Psoas muscle (tissue), 7 donors: ENCODE measurements at regions not wholly inside any gene's neighbourhood (a gene's known extent, or its start where the extent isn't known, plus 50 kb on each side); places are given as distances from the start of the nearest gene placed in this dataset.

Experiments
- ATAC-seq, 4 donors: fragments of 200-7000 bp; cut with Tn5 transposase; one replicate each; pipeline ENCODE4 v1.9.1; 2020; ENCODE audit warnings: moderate library complexity in 3 of 4, mild to moderate bottlenecking in 2 of 4
- DNase-seq, 2 donors: peaks; one replicate each; pipeline ENCODE4 v3.0.0-alpha.2; 2020
- H3K27ac ChIP-seq: fragments of 200-600 bp; one replicate; pipeline ENCODE4 v1.8.0; 2022
- H3K27me3 ChIP-seq, 3 donors: fragments of 200-600 bp in 1 of 3; one replicate each; pipeline versions ENCODE4 v1.6.1 to v1.8.0; 2013 to 2022; ENCODE audit warnings: low read length in 2 of 3, mild to moderate bottlenecking in 2 of 3, moderate library complexity in 1 of 3; ENCODE audit not compliant: insufficient read depth in 3 of 3
- H3K36me3 ChIP-seq, 2 donors: fragments of 200-600 bp in 1 of 2; one replicate each; pipeline versions ENCODE4 v1.6.1 to v1.8.0; 2013 to 2022; ENCODE audit warnings: low read depth in 1 of 2, mild to moderate bottlenecking in 1 of 2, moderate library complexity in 1 of 2; ENCODE audit not compliant: insufficient read depth in 1 of 2
- H3K4me1 ChIP-seq: fragments of 200-600 bp; one replicate; pipeline ENCODE4 v1.8.0; 2022
- H3K4me3 ChIP-seq: fragments of 200-600 bp; one replicate; pipeline ENCODE4 v1.8.0; 2022; ENCODE audit warnings: mild to moderate bottlenecking
- H3K9me3 ChIP-seq: fragments of 200-600 bp; one replicate; pipeline ENCODE4 v1.8.0; 2022
- WGBS, 3 donors: extraction: QIAGEN DNeasy Blood & Tissue Kit; methylation state at CpG; one replicate each; pipeline versions ENCODE4 v1.1.6 to v1.1.7; 2013; 5-methylcytosine and 5-hydroxymethylcytosine counted together
- intact Hi-C, 2 donors: fragments of 100-400 bp; cut with DNase I; formaldehyde crosslinking; loops; one replicate each; pipeline versions ENCODE4 v1.11.0 to v1.14.2; 2022
- TF ChIP-seq, protein P1 (sequence below): fragments of 200-600 bp; IDR thresholded peaks from one replicate; pipeline ENCODE4 v1.8.0; 2022; ENCODE audit warnings: antibody characterized with exemption
- donor health status: healthy with polysubstance abuse.
- donor health status: DM: no; HTN: no; CAD: no; lungs with moderate emphysema.
- donor health status: Bipolar disorder and iron deficiency.
- donor health status: healthy.
- donor health status: DM: yes; HTN: yes; CAD: no.
- donor health status: DM: no; HTN: no; CAD: no.
- donor health status: DM: yes; HTN: yes; CAD: no.

DNA sequence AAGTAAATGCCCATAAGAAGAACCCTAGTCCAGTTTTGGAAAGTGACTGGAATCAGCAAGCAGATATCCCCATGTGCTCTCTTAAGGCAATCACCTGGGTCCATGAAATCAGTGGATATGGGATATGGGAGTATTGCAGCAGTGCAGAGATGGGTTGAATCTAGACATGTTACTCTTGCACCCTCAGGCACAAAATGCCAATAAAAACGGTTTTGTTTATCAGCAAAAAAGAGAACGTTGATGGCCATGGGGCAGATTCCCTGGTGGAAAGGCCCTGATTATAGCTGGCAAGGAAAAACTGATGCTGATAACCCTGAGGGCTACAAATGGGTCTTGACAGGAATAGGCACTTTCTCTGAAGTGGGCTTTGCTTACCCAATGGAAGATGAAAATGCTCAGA lies 380.2 kb upstream of the SEMA6D start:
- ATAC-seq (no peak), DNase-seq (no peak)
- Histone ChIP-seq H3K27ac (no peak overlapping the region), H3K4me3 (no peak overlapping the region), H3K27me3 (no peaks in the 10 kb centered on the region), H3K9me3 (no peaks in the 10 kb centered on the region), H3K4me1 (peaks cover 14% of the 10 kb centered on the region), H3K36me3 (no peaks in the 10 kb centered on the region)
- WGBS, 3 donors = 78 to 87% (median 85%) methylated on average over 2 of the region's 2 CpGs
- TF ChIP-seq, protein P1, sequence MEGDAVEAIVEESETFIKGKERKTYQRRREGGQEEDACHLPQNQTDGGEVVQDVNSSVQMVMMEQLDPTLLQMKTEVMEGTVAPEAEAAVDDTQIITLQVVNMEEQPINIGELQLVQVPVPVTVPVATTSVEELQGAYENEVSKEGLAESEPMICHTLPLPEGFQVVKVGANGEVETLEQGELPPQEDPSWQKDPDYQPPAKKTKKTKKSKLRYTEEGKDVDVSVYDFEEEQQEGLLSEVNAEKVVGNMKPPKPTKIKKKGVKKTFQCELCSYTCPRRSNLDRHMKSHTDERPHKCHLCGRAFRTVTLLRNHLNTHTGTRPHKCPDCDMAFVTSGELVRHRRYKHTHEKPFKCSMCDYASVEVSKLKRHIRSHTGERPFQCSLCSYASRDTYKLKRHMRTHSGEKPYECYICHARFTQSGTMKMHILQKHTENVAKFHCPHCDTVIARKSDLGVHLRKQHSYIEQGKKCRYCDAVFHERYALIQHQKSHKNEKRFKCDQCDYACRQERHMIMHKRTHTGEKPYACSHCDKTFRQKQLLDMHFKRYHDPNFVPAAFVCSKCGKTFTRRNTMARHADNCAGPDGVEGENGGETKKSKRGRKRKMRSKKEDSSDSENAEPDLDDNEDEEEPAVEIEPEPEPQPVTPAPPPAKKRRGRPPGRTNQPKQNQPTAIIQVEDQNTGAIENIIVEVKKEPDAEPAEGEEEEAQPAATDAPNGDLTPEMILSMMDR = no peak
- intact Hi-C loops = no loop called here

DNA sequence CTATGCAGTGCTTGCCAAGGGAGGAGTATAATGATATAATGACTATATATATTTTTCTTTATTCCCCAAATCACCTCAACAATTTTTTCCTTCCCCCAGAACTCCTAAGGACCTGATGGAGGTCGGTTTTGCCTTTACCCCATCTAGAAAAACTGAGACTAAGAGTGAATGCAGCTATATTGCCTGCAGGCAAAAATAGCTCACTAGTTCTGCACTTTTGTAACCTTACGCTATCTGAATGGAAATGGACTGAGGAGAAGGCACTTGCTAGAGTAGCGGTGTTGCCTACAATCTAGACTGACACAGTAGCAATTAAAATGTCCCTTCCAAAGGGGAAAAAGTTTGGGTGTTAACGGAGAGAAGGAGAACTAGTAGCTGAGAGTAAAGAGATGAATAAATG lies 379.5 kb upstream of the SEMA6D start:
- TF ChIP-seq, protein P1 = no peak
- peaks cover 8% of the 10 kb centered on the region for H3K4me1 ChIP-seq
- H3K9me3 ChIP-seq = no peaks in the 10 kb centered on the region
- intact Hi-C loops = no loop called here
- no peak overlapping the region for H3K4me3 ChIP-seq
- H3K27ac ChIP-seq = no peak overlapping the region
- WGBS, 3 donors = 80 to 85% (median 85%) methylated on average over 4 of the region's 4 CpGs
- no peak for ATAC-seq
- no peaks in the 10 kb centered on the region for H3K36me3 ChIP-seq
- DNase-seq = no peak
- H3K27me3 ChIP-seq = no peaks in the 10 kb centered on the region

DNA sequence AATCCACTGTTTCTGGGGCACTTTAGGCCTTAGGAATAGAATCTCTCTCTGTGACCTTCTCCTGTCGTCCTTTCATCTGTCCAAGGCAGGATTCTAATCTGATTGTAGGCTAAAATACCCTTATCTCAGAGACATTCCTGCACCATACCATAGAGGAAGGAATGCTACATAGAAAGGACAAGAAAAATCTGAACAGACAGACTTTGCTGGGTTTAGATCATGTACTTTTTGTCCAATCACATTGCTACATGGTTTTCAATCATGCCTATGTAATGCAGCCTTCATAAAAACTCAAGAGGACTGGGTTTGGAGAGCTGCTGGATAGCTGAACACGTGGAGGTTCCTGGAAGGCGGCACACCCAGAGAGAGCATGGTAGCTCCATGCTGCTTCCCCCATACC lies 378.5 kb upstream of the SEMA6D start:
- DNase-seq (no peak), ATAC-seq (no peak)
- TF ChIP-seq, protein P1 = no peak
- H3K27me3 ChIP-seq = no peaks in the 10 kb centered on the region
- no peaks in the 10 kb centered on the region for H3K9me3 ChIP-seq
- no peak overlapping the region for H3K4me3 ChIP-seq
- H3K27ac ChIP-seq = no peak overlapping the region
- H3K36me3 ChIP-seq = no peaks in the 10 kb centered on the region
- no peaks in the 10 kb centered on the region for H3K4me1 ChIP-seq
- intact Hi-C loops = no loop called here
- 73 to 88% (median 86%) methylated on average over 3 of the region's 3 CpGs for WGBS, 3 donors

DNA sequence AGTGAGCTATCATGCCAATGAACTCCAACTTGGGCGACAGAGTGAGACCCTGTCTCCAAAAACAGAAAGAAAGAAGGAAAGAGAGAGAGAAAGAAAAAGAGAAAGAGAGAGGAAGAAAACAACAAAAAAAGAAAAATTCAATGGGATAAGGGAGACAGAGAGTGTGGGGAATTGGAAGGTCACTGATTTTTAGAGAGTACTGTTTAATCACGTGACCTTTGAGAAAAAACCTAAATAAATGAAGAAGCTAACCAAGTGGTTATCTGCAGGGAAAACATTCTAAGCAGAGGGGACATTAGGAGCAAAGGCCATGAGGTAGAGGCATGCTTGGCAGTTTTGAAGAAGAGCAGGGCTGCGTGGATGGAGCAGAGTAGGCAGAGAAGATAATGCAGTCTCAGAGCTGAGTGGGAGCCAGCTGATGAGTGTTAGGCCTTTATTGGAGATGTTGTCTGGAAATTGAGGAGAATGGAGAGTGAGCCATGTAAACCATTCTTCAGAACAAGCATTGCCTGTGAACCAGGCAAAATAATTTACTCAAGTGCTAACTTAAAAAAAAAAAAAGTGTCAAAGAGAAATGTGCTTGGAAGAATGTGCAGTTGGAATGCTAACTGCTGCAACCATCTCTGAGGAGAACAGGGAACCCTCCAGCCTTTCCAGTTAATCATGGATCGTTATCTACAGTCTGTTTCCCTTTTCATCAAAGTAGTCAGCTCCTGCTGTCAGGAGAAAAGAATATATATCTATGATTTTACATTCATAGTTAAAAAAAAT lies 377.3 kb upstream of the SEMA6D start:
- H3K36me3 ChIP-seq = no peaks in the 10 kb centered on the region
- no peaks in the 10 kb centered on the region for H3K4me1 ChIP-seq
- H3K9me3 ChIP-seq = no peaks in the 10 kb centered on the region
- DNase-seq = no peak
- H3K27me3 ChIP-seq = no peaks in the 10 kb centered on the region
- no peak for ATAC-seq
- TF ChIP-seq, protein P1 = no peak
- 85 to 95% (median 87%) methylated on average over 4 of the region's 4 CpGs for WGBS, 3 donors
- no peak overlapping the region for H3K27ac ChIP-seq
- intact Hi-C loops = no loop called here
- H3K4me3 ChIP-seq = no peak overlapping the region

DNA sequence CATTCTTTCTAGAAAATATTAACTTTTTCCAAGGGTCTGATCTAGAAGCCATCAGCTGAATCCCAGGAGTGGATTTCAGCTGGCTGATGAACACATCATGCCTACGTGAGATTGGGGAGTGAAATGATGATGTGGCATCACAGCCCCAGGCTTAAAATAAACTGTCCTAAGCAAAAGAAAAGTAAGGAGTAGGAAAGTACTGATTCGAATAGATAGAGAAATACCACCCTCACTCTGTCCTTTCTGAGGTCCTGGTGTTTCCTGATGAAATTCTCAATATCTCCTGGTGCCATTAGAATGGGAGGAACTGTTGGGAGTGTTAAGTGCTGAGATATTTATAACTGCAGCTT lies 376.8 kb upstream of the SEMA6D start:
- TF ChIP-seq, protein P1 = no peak
- intact Hi-C loops = no loop called here
- Histone ChIP-seq H3K4me3 (no peak overlapping the region), H3K9me3 (no peaks in the 10 kb centered on the region), H3K27ac (no peak overlapping the region), H3K36me3 (no peaks in the 10 kb centered on the region), H3K4me1 (no peaks in the 10 kb centered on the region), H3K27me3 (no peaks in the 10 kb centered on the region)
- DNase-seq (no peak), ATAC-seq (no peak)
- 70 to 86% (median 72%) methylated on average over 2 of the region's 2 CpGs for WGBS, 3 donors
